Stimulated activated CD4-positive, alpha-beta T cell treated with anti-CD3 and anti-CD28 coated beads, Interleukin-2, amount 100 ng/mL, for 24 hours (primary cell): ENCODE measurements at regions not wholly inside any gene's neighbourhood (a gene's known extent, or its start where the extent isn't known, plus 50 kb on each side); places are given as distances from the start of the nearest gene placed in this dataset.
"Not testable (repeated sequence)": the region's sequence is repeated elsewhere in the genome, so short reads cannot be mapped to it uniquely, and the experiment has no call there.

Source experiments
- DNase-seq, 2 donors: peaks; one replicate each; pipeline ENCODE4 v3.0.0-alpha.2; 2020

DNA sequence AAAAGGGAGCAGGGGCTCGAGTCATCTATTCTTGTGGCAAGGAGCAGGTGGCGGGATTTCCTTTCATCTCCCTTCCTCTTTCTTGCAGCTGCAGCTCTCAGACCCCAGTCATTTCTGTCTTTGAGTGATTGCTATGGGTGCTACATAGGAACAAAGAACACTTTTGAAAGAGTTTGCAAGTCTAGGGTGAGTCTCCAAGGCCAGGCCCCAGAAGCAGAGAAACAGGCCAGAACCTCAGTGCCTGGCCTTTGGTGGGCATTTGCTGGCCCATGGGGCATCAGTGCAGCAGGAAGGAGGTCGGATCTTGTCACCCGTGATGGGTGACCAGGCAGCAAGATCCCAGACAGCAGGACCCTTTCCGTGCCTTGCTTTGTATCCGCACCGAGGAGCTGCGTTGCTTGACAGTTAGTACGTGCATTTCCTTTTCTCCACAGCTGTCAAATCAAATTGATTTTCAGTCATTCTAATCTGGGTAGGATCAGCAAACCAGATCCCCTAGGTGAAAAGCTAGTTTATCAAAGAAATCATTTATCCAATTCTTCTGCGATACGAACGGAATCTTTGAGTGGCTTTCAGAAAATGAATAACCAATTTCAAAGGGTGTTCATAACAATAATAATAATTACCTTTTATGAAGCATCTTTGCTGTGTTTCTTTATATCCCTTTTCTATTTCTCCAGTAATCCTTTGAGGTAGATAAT, 244.6 kb upstream of the MAF start:
- no peak for DNase-seq

DNA sequence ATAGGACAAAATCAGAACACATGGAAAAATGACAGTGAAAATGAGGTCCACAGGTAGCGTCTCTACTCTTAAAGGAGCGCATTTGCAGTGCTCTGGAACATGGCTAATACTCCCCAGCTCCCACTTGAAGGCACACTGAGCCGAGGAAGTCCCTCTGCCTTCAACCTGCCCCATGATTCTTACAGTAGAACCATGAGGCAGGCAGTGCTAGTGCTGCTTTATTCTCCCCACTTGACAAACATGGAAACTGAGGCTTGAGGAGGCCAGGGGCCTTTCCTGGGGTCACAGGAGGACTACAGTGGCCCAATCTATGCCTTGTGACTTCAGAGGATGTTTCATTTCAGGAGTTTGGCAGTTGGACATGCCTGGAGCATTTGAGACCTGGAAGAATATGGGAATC, 244.1 kb upstream of the MAF start:
- DNase-seq = no peak

DNA sequence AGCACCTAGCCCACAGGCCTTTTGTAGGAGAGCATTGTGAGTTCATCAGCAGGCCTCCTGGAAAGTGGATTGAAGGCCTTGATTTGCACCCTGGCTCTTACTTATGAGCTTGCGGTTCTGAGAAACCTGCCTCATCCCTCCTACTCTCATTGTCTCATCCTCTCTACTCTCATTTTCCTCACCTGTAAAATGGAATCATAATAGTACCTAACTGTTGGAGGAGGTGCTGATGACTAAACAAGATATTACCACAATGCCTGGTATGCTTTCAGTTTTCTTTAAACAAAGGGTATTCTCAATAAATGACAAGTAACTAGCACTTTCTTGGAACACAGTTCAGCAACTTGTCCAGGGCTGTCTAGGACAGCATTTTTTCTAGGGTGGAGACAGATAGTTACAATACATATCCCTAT, 243.1 kb upstream of the MAF start:
- peak; percentile 4 to 28 for DNase-seq

DNA sequence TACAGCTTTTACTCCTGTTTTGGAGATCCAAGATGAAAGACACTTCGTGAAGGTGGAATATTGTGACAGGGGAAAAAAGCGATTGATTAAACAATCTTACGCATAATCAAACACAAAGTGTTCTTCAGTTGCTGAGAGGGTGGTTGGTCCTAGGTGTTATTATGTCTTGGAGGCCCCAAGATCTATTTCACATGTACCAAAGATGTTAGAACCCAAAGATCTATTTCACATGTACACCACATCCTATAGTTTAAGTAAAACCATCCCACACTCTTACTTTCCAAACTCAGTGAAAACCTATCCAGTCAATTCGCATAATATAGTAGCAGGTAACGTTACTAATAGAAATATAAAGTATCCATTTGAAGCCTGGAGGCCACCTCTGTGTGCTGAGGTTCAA, 242.6 kb upstream of the MAF start:
- DNase-seq = no peak

DNA sequence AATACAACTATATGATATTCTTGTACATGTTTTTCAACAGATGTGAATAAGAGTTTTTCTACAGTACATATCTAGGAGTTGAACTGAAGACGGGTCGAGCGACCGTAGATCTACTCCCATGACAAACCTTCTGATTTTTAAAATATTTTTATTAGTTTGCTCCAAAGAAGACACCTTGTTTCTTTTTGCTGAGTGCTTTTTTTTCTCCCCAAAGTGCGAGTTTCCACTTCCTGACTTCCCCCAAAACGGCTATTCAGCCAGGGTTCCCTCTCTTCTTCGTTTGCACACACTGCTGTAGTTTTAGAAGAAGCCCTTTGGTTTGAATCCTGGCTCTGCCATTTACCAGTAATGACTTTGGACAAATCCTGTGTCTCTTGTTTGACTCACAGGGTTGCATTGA, 241.7 kb upstream of the MAF start:
- no peak for DNase-seq

DNA sequence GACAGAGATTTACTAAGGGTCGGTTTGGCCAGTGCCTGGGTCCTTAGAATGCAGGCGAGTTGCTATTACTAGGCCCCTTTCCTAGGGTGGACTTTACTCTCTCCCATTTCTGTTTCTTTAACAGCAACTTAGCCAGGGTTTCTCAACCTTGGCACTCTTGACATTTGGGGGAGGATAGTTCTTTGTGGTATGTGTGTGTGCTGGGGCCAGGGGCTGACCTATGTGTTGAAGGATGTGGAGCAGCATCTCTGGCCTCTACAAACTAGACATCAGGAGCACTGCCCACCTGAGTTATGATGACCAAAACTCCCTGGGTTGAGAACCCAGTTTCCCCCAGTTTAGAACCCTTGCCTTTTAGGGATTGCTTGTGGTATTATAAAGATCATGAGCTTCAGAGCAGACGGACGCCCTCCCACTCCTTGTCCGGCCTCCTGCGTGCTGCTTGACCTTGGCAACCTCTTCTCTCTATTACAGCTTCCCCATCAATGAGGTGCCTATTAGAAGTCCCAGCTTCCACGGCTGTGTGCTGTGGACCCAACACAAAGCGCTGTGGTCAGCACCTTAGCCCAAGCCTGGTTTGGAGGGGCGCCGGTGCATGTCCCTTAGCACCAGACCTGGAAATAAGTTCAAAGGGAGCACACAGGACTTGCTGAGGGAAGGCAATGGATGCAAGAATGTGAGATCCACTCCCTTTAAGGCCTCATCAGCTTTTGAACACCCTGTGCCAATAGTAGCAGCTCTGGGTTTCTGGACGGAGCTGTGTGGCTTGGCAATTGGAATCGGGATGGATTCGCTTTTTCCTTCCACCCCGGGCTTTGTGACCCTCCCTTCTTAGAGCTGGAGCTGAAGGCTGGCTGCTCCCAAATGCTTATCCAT, 239.2 kb upstream of the MAF start:
- DNase-seq = no peak

DNA sequence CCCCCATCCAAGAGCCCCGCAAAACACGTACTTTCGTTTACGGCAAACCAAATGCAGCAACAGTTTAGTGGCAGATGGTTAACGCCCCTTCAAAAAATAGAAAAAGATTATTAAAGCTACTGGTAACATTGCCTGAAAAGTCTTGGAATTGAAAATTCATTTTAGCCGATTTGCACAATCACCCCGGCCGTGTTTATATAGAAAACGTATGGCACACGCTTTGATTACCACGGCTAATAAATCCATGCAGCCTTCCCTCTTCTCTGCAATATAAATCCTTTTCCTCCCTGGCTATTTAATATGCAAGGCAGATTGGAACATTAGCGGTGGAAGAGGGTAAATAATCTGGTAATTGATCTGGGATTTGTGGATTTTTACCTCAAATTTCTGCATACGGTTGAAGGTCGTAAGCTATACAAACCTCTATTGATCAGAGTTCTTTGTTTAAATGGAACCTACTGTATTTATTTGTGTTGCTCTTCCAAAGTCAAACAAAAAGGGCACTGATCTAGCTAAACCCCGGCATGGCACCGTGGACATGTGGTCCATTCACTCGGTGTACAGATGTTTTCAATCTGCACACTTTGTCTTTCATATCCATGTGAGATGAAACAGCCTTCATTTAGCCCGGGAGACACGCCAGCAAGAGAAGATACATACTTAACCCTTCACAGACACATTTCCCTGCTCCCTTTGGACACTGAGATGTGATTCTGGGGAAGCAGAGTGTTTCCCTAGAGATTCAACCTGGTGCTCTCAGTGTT, 238.1 kb upstream of the MAF start:
- DNase-seq = no peak

DNA sequence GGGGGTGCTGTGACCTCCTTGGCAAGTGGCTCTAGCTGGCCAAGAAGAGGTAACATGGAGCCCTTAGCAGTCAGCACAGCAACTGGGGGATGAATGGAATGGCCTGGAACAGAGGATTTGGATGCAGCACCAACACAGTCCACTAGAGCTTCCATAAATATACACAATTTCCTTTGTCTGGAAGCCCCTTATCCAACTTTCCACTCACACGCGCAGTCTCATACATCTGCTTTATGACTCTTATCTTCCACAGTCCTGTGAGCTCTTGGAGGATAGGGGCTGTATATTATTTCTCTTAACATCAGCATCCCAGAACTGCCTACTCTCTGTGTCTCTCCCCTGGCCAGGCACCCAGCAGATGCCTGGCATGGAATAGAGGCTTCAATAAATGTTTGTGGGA, 235.6 kb upstream of the MAF start:
- no peak for DNase-seq

DNA sequence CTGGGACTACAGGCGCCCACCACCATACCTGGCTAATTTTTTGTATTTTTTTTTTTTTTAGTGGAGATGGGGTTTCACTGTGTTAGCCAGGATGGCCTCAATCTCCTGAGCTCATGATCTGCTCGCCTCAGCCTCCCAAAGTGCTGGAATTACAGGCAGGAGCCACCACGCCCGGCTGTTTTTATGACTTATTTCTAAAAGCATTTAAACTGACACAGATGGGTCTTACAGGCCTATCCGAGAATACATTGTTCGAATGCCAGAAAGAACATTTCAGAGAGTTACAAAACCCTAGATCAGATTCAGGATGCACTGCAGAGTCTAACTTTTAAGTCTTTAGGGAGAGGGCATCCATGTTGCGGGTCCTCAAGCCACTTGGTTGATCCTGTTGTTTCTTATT, 234.7 kb upstream of the MAF start:
- DNase-seq = no peak

DNA sequence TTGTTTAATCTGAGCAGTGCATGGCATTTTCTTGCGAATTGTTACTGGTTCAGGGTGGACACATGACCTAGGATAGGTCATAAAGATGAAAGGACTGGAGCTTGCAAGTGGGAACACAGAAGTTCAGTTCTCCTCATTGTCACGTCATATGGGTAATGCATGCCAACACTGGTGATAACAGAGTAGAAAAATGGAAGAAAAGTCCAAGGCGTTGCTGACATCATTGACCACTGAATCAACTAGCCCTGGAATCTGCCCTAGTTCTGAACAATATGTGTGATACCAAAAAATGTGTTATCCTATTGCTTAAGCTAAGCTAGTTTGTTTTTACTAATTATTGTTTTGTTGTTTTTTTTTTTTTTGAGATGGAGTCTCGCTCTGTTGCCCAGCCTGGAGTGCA, 234.2 kb upstream of the MAF start:
- DNase-seq = no peak

DNA sequence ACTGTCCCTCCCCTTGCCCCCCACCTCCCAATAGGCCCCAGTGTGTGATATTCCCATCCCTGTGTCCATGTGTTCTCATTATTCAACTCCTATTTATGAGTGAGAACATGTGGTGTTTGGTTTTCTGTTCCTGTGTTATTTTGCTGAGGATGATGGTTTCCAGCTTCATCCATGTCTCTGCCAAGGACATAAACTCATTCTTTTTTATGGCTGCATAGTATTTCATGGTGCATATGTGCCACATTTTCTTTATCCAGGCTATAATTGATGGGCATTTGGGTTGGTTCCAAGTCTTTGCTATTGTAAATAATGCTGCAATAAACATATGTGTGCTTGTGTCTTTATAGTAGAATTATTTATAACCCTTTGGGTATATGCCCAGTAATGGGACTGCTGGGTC, 233.5 kb upstream of the MAF start:
- DNase-seq = not testable (repeated sequence)

DNA sequence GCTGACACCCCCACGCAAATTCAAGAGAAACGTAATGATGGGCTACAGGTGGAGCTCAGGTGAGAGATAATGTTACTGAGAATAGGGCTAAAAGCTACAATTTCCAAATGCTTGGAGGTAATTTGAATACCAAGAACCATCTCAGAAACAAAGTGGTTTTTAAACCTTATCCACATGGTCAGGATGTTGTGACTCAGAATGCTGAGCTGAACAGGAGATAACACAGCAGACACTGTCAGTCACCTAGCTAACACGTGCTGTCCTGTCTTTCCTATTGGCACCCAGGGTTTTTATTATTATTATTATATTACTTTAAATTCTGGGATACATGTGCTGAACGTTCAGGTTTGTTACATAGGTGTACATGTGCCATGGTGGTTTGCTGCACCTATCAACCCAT, 233.0 kb upstream of the MAF start:
- no peak for DNase-seq

DNA sequence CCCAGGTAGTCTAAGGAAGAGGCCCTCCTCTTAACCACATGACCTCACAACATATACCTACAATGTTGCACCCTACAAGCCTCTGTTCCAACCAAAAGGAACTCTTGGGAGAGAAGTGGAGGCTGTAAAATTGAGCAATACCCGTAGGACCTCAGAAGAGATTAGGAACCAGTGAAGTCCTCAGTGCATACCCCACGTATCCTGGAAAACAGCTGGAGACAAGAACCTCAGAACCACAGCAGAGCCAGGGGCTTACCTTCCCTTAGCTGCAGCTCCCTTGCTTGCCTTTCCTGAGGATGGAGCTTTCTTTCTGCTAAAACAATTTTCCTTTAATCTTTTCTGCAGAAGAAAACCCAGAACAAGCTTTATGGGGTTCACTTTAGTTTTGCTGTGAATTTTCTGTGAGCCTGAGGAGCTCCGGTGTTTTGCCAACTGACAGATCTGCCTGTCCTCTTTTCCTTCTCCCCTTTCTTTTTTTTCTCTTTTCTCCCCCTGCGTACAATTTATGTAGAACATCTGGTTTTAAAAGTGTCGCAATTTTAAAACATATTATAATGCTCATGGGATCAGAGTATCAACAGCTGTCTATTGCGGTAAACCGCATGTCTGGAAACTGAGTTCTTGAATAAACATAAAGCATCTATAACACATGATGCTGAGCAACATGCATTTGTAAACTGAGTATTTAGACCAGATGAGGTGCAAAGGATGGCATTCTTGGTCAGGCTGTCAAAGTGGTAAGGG, 226.4 kb upstream of the MAF start:
- DNase-seq = no peak

DNA sequence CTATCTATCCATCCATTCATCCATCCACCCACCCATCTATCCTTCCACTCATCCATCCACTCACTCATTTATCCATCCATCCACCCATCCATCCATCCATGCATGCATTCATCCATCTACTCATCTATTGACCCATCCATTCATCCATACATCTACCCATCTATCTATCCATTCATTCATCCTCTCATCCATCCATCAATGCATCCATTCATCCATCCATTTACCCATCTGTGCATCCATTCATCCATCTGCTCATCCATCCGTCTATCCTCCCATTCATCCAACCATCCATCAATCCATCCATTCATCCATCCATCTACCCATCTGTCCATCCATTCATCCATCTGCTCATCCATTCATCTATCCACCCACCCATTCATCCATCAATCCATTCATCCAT, 224.5 kb upstream of the MAF start:
- DNase-seq = no peak

DNA sequence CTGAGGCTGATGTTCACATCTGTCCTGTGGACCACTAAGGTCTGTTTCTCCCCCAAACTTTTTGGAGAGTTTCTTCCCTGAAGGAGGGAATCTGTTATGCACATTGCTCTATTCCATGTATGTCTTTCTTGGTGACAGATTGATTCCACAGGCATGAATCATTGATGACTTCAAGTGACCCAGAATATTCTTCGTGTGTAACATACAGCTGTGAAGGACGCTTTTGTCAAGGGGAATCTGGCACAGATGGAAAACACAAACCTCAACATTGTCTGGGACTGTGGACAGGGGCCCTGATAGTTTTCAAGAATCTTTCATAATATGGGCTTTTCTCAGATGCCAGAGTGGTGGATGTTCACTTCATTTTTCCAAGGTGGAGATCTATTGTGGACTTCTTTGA, 223.1 kb upstream of the MAF start:
- no peak for DNase-seq

DNA sequence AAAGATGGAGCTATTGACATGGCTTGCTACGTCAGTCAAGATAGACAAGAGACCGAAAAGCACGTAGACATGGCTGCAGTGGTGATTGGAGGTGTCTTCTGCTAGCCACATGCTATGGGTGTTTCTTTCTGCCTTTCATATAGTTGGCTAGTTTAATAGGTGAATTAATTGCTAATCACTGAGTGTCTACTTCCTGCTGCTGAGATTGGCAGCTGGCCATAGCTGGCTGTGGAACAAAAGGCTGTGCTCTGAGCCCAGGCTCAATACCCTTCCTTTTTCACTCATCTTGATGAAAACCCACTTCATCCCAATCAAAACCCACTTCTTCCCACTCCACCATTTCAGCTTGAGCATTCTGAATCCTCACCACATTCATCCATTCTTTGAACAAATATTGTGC, 221.4 kb upstream of the MAF start:
- DNase-seq = no peak

DNA sequence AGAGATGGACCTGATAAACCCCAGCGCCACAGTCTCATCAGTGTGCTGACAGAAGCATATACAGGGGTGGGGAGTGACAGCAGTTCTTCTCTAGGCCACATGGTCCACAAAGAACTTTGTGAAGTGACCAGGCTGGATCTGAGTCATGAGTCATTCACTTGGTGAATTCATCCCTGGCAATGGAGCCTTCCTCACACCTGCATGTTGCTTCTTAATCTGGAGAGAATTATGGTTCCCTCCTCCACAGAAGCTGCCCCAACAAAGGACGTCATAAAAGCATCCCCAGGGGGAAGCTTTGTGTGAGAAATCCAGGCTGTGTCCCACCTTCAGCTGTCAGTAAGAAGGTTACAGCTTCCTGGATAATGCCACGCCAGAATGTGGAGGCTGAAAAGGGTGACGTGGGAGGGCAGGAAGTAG, 215.6 kb upstream of the MAF start:
- no peak for DNase-seq

DNA sequence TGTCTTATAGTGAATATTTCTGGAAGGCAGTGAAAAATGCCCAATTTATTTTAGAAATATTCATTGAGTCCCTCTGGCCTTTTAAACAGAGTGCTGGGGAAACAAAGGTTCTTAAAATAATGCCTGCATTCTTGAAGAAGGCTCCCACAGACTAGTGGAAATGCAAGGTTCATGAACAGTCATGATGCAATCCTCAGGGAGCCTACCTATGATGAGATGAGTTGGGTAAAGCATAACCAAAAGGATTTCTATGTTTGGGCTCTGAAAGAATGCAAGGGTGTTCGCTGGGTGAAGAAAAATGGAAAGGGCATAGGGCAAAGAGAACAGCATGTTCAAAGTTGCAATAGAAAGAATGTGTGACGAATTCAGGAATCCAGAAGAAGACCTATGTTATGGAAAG, 214.5 kb upstream of the MAF start:
- DNase-seq = no peak

DNA sequence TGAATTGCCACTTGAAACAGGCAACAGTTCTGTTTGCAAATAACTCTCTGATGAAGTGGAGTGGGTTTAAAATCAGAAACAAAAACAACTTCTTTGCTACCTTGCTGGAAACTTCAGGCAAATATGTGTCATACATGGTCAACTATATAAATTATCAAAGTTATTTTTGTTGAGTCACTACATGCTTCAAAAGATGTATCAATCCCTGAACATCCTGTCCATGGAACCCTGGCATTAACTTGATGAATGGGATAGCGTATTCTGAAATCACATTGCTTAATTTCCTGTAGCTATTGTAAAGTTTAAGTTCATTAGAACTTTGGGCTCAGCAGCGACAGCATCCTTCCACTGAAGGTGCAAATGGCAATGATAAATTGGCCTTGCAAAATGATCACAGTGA, 213.6 kb upstream of the MAF start:
- no peak for DNase-seq

DNA sequence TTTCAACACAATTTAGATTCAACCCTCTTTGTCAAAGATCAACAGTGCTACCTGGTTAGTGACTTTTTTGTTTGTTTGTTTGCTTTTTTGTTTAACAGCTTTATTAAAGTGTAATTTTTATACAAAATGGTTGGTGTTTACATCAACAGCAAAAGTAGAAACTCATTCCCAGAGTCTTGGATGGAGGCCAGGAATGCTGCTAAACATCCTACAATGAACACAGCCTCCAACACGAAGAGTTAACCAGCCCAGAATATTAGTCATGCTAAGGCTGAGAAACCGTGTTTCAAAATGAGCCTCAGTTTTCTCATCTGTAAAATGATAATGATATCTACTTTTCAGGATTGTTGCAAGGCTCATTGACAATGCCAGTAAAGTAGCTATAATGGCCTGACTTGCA, 211.0 kb upstream of the MAF start:
- no peak for DNase-seq

DNA sequence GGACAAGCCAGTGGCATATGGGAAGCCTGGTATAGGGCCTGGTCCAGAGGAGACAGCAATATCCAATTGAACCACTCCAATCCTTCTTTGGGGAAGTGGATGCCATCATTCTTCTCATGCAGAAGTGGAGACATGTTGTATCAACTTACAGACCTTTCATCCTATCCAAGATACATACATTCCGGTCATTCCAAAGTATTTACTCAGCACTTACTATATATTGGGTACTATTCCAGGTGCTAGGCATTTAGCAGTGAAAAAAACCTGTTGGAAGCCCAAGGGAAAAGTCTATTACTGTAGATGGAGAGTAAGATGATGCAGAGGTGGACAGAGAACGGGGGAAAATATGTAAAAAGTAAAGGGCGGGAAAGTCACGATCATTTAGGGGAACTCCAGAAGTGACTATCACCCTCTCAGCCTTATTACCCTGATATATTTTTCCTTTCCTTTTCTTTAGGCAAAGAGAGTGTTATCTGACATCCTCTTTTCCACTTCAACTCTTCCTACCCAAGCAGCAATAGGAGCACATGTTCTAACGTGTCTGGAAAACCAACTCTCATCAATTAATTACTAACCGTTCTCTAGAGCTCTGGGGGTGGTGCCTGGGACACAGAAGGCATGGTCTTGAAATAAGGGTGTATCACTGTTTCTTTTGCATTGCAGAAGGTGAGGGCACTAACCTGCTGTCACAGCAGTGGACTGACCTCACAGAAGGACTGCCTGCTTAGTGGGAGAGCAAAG, 210.1 kb upstream of the MAF start:
- no peak for DNase-seq

DNA sequence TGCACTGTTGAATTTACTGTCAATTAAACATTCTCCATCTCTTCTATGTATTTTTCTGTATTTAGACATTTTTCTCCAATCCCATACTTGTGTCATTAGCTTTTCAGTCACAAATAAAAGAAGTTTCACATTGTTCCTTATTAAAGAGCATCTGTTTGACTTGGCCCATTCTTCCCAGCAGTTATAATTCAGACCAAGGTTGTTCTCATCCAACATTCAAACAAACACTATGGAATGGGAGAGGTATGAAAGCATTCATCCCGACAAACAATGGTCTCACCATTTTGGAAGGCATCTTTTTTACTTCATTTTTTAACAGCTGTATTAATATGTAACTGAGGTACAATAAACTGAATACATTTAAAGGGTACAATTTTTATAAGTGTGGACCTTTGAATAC, 208.8 kb upstream of the MAF start:
- DNase-seq = no peak
